HFFc6 (cell line): ENCODE measurements at regions not wholly inside any gene's neighbourhood (a gene's known extent, or its start where the extent isn't known, plus 50 kb on each side); places are given as distances from the start of the nearest gene placed in this dataset.

Experiments
- DNase-seq: peaks from one replicate; pipeline ENCODE4 v3.0.0-alpha.2; 2018
- H3K27ac Mint-ChIP-seq: 2 replicates; pipeline ENCODE4 v1.8.0; 2020; ENCODE audit warnings: mild to moderate bottlenecking, mixed read lengths
- H3K27me3 Mint-ChIP-seq: 2 replicates; pipeline ENCODE4 v1.8.0; 2021; ENCODE audit warnings: mild to moderate bottlenecking, moderate library complexity, mixed read lengths; ENCODE audit not compliant: insufficient read depth
- H3K36me3 Mint-ChIP-seq: 2 replicates; pipeline ENCODE4 v1.8.0; 2021; ENCODE audit warnings: low read depth, mixed read lengths
- H3K4me1 Mint-ChIP-seq: 2 replicates; pipeline ENCODE4 v1.8.0; 2020; ENCODE audit warnings: low read depth, mixed read lengths
- H3K4me3 Mint-ChIP-seq: 2 replicates; pipeline ENCODE4 v1.8.0; 2020; ENCODE audit warnings: mild to moderate bottlenecking, moderate library complexity, mixed read lengths
- H3K9me3 Mint-ChIP-seq: 2 replicates; pipeline ENCODE4 v1.8.0; 2020; ENCODE audit warnings: mild to moderate bottlenecking, mixed read lengths
- TF ChIP-seq, protein P1 (sequence below): fragments of 200-600 bp; sonication (generic); IDR thresholded peaks from 2 replicates; pipeline ENCODE4 v1.5.0; 2021; ENCODE audit warnings: antibody characterized with exemption, mild to moderate bottlenecking

DNA sequence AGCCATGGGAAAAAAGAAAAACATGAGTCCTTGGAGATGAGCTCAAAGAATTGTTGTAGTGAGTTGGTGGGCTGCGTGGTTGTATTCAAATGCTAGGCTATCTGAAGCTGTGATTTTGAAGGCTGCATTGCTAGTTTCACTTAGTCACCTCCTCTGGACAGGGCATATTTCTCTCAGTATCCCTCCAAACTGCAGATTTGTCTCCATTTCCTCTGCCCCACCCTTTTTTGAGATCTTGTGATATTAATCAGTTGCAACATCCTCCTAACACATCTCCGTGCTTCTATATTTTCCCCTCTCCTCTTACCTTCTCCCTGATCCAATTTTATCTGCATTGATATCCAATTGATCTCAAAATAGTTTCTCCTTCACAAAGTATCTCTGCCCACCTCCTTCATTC, 1048.0 kb upstream of the WWC1 start:
- DNase-seq: no peak
- H3K27me3 Mint-ChIP-seq: no peaks in the 10 kb centered on the region; the same call in 1 of the 2 replicates

DNA sequence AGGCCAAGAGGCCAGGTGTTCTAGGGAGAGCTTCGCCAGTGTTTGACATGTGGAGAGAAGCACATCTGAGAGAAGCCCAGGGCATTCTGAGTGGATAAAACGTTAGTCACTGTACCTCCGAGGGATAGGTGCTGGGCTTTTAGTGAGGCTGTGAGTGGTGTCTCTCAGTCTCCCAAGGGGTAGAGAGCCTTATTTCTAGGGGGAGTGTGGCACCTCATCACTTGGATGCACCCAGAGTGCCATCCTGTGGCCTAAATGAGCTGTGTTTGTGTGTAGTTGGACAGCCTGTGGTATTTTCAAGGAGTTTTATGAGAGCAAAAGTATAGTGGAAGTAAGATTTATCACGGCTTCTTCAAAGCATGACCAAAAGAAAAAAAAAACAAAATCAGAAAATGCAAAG, 1046.9 kb upstream of the WWC1 start:
- peaks cover 5% of the 10 kb centered on the region; the same call in 1 of the 2 replicates for H3K36me3 Mint-ChIP-seq
- no peaks in the 10 kb centered on the region for H3K4me1 Mint-ChIP-seq
- no peak overlapping the region for H3K27ac Mint-ChIP-seq
- H3K9me3 Mint-ChIP-seq: peaks cover 32% of the 10 kb centered on the region
- H3K4me3 Mint-ChIP-seq: no peak overlapping the region
- TF ChIP-seq, protein P1, sequence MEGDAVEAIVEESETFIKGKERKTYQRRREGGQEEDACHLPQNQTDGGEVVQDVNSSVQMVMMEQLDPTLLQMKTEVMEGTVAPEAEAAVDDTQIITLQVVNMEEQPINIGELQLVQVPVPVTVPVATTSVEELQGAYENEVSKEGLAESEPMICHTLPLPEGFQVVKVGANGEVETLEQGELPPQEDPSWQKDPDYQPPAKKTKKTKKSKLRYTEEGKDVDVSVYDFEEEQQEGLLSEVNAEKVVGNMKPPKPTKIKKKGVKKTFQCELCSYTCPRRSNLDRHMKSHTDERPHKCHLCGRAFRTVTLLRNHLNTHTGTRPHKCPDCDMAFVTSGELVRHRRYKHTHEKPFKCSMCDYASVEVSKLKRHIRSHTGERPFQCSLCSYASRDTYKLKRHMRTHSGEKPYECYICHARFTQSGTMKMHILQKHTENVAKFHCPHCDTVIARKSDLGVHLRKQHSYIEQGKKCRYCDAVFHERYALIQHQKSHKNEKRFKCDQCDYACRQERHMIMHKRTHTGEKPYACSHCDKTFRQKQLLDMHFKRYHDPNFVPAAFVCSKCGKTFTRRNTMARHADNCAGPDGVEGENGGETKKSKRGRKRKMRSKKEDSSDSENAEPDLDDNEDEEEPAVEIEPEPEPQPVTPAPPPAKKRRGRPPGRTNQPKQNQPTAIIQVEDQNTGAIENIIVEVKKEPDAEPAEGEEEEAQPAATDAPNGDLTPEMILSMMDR: no peak
- DNase-seq: no peak
- peaks cover 2% of the 10 kb centered on the region; the same call in 1 of the 2 replicates for H3K27me3 Mint-ChIP-seq

More for the DNA sequence above, 1048.0 kb upstream of the WWC1 start:
- H3K9me3 Mint-ChIP-seq: peaks cover 28% of the 10 kb centered on the region
- H3K36me3 Mint-ChIP-seq: peaks cover 5% of the 10 kb centered on the region; the same call in 1 of the 2 replicates
- no peak overlapping the region for H3K4me3 Mint-ChIP-seq
- no peaks in the 10 kb centered on the region for H3K4me1 Mint-ChIP-seq
- TF ChIP-seq, protein P1: no peak
- H3K27ac Mint-ChIP-seq: no peak overlapping the region

DNA sequence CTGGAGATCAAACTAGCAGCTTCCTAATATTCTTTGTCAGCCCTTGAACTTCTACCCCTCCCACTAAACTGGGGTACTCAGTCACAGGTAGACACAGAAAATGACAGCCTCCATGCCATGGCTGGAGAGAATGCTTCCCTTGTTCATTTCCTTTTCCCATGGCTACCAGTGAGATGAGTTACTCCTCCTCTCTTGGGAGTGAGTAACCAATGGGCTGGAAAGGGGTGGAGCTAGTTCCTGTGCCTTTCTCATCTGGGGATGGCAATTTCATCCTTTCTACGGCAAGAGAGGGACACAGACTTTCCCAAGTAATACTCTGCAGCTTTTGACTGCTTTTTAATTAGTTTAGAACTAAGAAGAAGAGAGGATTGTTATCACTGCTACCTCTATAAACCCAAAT, 1045.6 kb upstream of the WWC1 start:
- Mint-ChIP-seq H3K4me1 (no peaks in the 10 kb centered on the region), H3K36me3 (peaks cover 5% of the 10 kb centered on the region; the same call in 1 of the 2 replicates), H3K9me3 (peaks cover 35% of the 10 kb centered on the region), H3K27ac (no peak overlapping the region), H3K27me3 (peaks cover 2% of the 10 kb centered on the region; the same call in 1 of the 2 replicates), H3K4me3 (no peak overlapping the region)
- TF ChIP-seq, protein P1: no peak
- DNase-seq: no peak

DNA sequence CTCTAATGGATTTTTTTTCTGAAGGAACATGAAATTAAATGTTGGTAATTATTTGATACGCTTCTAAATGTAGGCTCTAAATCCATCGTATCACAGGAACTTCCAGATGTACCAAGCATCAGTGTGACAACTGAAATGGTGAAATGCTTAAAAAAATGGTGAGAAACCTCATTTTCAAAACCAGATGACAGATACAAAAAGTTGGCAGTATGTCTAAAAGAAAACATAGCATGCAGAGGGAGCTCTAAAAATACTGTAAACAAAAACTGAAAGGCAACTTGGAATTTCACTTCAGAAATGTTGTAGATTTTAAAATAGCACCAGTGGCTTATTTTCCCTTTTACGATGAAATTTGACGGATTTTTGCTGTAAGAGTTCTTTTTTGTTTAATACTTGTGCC, 1043.6 kb upstream of the WWC1 start:
- H3K27me3 Mint-ChIP-seq: peaks cover 2% of the 10 kb centered on the region; the same call in 1 of the 2 replicates
- peaks cover 39% of the 10 kb centered on the region for H3K9me3 Mint-ChIP-seq
- DNase-seq: no peak
- H3K27ac Mint-ChIP-seq: no peak overlapping the region
- H3K4me3 Mint-ChIP-seq: no peak overlapping the region
- TF ChIP-seq, protein P1: no peak
- H3K4me1 Mint-ChIP-seq: no peaks in the 10 kb centered on the region
- no peaks in the 10 kb centered on the region for H3K36me3 Mint-ChIP-seq

DNA sequence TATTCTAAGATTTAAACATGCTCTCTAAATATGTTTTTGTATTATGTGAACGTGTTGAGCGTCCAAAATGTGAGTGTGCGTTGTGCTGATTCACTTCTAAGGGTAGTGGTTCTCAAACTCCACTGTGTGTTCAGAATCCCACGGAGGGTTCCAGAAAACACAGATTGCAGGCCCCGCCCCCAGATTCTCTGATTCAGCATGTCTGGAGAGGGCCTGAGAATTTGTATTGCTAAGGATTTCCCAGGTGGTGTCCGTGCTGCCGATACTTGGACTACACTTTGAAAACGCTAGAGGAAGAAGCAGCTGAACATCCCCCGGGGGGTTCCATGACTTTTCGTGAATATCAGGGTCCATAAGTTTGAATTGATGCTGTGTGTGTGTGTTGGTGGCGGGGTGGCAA, 1043.2 kb upstream of the WWC1 start:
- H3K36me3 Mint-ChIP-seq: no peaks in the 10 kb centered on the region
- H3K4me3 Mint-ChIP-seq: no peak overlapping the region
- TF ChIP-seq, protein P1: no peak
- no peak for DNase-seq
- no peaks in the 10 kb centered on the region for H3K4me1 Mint-ChIP-seq
- no peak overlapping the region for H3K27ac Mint-ChIP-seq
- peaks cover 37% of the 10 kb centered on the region for H3K9me3 Mint-ChIP-seq
- H3K27me3 Mint-ChIP-seq: peaks cover 2% of the 10 kb centered on the region; the same call in 1 of the 2 replicates

DNA sequence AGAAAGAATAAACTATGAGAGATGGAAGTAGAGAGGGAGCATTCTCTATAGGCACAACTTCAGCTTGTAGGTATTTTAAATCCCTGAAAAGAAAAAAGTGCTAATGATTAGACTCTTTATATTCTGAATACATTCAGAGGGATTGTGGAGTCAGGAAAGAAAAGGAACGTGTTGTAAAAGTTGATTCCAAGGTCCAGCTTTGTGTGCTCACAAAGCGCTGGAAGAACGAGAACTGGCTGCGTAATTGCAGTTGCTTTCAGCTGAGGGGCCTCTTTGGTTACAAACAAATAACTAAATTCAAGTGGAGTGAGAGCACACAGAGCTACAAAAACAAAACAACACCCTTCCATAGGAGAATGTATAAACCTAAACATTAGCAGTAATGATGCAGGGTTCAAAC, 1040.4 kb upstream of the WWC1 start:
- Mint-ChIP-seq H3K36me3 (no peaks in the 10 kb centered on the region), H3K27me3 (peaks cover 2% of the 10 kb centered on the region; the same call in 1 of the 2 replicates), H3K9me3 (peaks cover 34% of the 10 kb centered on the region), H3K4me1 (no peaks in the 10 kb centered on the region), H3K27ac (no peak overlapping the region), H3K4me3 (no peak overlapping the region)
- TF ChIP-seq, protein P1: no peak
- no peak for DNase-seq
